ENCODE measurements at regions not wholly inside any gene's neighbourhood (a gene's known extent, or its start where the extent isn't known, plus 50 kb on each side); places are given as distances from the start of the nearest gene placed in this dataset.

- no peak for DNase-seq
These were observed 367.6 kb downstream of the TMEM135 start for GRCh38 chr11:87405356-87405755.

- no peak for DNase-seq
These were observed 363.9 kb downstream of the TMEM135 start for GRCh38 chr11:87401653-87402052.

GRCh38 chr11:87399341-87399740, 361.6 kb downstream of the TMEM135 start:
- DNase-seq = no peak

- no peak for DNase-seq
These were observed 361.2 kb downstream of the TMEM135 start for GRCh38 chr11:87398931-87399330.

- no peak for DNase-seq
These were observed 359.5 kb downstream of the TMEM135 start for GRCh38 chr11:87397011-87397865.

- DNase-seq = no peak
These were observed 357.2 kb downstream of the TMEM135 start for GRCh38 chr11:87394924-87395323.

- no peak for DNase-seq
These were observed 354.9 kb downstream of the TMEM135 start for GRCh38 chr11:87392665-87393064.

GRCh38 chr11:87391496-87391895, 353.8 kb downstream of the TMEM135 start:
- no peak for DNase-seq

- DNase-seq = no peak
These were observed 346.5 kb downstream of the TMEM135 start for GRCh38 chr11:87384078-87384729.

GRCh38 chr11:87374038-87374807, 336.5 kb downstream of the TMEM135 start:
- DNase-seq = no peak
